ENCODE measurements at regions not wholly inside any gene's neighbourhood (a gene's known extent, or its start where the extent isn't known, plus 50 kb on each side); places are given as distances from the start of the nearest gene placed in this dataset.

DNA sequence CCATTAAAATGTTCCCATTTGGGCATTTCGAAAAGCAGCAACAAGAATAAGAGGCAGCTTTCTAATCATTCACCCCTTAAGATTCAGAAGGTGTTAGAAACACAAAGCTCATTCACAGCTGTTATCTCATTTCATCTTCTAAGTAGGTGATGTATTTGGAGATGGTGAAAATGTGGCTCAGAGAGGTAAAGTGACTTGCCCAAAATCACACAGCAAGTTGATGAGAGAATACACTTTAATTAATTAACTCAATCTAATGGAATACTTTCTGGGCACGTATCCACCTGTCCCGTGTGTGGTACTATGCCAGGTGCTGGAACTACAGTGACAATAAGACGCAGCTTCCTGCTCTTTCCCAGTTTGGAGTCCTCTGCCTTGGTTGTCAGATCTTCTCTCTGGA is 147.4 kb upstream of the LRFN2 start:
- TF ChIP-seq, protein P1, sequence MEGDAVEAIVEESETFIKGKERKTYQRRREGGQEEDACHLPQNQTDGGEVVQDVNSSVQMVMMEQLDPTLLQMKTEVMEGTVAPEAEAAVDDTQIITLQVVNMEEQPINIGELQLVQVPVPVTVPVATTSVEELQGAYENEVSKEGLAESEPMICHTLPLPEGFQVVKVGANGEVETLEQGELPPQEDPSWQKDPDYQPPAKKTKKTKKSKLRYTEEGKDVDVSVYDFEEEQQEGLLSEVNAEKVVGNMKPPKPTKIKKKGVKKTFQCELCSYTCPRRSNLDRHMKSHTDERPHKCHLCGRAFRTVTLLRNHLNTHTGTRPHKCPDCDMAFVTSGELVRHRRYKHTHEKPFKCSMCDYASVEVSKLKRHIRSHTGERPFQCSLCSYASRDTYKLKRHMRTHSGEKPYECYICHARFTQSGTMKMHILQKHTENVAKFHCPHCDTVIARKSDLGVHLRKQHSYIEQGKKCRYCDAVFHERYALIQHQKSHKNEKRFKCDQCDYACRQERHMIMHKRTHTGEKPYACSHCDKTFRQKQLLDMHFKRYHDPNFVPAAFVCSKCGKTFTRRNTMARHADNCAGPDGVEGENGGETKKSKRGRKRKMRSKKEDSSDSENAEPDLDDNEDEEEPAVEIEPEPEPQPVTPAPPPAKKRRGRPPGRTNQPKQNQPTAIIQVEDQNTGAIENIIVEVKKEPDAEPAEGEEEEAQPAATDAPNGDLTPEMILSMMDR (IDR thresholded peaks at IDR 0.05; ENCODE audit: borderline replicate concordance, insufficient read depth, low read depth, low read length): no peak
- H3K4me3 ChIP-seq (ENCODE audit: low read depth, low read length): no peak overlapping the region

DNA sequence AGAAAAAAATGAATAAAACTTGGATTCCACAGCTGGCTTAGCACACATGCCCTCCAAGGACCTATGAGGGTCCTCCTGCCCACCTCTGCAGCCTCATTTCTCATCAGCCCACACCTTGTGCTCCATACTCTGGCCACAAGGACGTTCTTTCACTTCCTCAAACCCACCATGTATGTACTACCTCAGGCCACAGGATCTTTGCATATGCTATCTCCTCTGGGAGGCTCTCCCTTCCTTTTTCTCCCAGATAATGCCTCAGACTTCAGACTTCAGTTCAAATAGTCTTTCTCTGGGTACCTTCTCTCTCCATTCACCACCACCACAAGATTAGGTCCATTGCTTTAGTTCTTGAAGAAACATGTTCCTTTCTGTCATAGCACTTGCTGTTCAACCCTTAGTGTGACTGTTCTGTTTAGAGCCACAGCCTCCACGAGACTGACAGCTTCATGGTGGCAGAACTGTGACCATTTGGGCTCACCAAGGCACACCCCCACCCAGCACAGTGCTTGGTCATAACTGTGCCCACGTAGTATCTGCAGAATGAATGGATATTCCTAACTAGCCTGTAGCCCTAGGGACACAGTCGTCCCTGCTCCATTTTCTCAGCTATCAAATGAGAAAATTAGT is 146.7 kb upstream of the LRFN2 start:
- H3K4me3 ChIP-seq (ENCODE audit: low read depth, low read length): no peak overlapping the region
- TF ChIP-seq, protein P1 (IDR thresholded peaks at IDR 0.05; ENCODE audit: borderline replicate concordance, insufficient read depth, low read depth, low read length): no peak

DNA sequence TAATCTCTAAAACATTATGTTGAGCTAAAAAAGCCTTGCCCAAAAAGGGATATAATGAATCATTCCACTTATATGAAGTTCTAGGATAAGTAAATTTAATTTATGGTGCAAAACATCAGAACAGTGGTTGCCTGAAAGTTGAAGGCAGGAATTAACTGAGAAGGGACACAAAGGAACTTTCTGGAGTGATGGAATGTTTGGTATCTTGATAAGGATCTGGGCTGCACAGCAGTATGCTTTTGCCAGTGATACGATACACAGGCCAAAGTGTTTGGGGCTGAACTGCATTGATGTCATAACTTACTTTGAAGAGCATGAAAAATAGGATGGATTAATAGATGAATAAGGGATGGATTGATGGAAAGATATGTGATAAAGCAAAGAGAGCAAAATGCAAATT is 146.1 kb upstream of the LRFN2 start:
- TF ChIP-seq, protein P1 (IDR thresholded peaks at IDR 0.05; ENCODE audit: borderline replicate concordance, insufficient read depth, low read depth, low read length): no peak
- H3K4me3 ChIP-seq (ENCODE audit: low read depth, low read length): no peak overlapping the region

DNA sequence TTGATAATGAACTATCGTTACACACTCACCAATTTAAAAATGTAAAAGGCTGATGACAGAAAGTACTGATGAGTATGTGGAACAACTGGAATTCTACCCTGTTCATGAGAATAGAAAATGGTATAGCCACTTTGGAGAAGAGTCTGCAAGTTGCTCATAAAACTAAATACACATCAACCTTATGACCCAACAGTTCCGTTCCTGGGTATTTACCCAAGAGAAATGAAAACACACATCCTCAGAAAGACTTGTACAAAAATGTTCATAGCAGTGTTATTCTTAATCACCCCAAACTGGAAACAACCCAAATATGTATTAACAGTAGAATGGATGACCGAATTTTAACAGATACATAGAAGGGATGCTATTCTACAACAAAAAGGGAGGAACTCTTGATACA is 145.7 kb upstream of the LRFN2 start:
- H3K4me3 ChIP-seq (ENCODE audit: low read depth, low read length): no peak overlapping the region
- TF ChIP-seq, protein P1 (IDR thresholded peaks at IDR 0.05; ENCODE audit: borderline replicate concordance, insufficient read depth, low read depth, low read length): no peak

DNA sequence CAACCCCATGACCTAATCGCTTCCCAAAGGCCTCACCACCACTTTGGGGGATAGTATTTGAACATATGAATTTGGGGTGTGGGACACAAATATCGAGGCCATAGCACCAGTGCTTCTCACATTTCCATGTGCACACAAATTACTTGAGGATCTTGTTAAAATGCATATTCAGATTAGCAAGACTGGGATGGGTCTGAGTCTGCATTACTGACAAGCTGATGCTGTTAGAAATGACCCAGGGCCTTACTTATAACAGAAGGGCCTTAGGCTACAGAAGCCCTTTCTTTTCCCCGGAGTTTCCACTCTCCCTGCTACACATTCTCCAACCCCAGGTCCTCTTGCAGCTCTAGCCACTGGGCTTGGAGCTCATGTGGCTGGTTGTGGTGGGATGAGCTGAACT is 141.5 kb upstream of the LRFN2 start:
- H3K4me3 ChIP-seq (ENCODE audit: low read depth, low read length): no peak overlapping the region
- TF ChIP-seq, protein P1 (IDR thresholded peaks at IDR 0.05; ENCODE audit: borderline replicate concordance, insufficient read depth, low read depth, low read length): no peak

DNA sequence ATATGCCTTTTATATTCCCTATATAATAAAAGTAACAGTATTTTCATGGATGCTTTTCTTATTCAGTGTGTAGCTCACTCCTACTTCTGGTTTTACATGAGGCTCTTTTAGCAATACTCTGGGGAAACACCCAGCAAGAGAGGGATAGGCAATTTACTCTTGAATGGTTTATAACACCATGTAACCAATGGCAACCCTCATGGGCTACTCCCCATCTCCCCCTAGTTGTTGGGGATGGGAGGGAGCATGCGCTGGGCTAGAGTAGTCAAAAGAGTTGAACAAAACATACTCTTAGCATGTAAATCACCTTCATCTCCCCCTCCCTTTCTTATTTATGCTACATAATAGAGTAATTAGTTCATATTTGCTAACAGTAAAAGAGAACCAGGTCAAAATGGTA is 140.1 kb upstream of the LRFN2 start:
- TF ChIP-seq, protein P1 (IDR thresholded peaks at IDR 0.05; ENCODE audit: borderline replicate concordance, insufficient read depth, low read depth, low read length): no peak
- H3K4me3 ChIP-seq (ENCODE audit: low read depth, low read length): no peak overlapping the region

DNA sequence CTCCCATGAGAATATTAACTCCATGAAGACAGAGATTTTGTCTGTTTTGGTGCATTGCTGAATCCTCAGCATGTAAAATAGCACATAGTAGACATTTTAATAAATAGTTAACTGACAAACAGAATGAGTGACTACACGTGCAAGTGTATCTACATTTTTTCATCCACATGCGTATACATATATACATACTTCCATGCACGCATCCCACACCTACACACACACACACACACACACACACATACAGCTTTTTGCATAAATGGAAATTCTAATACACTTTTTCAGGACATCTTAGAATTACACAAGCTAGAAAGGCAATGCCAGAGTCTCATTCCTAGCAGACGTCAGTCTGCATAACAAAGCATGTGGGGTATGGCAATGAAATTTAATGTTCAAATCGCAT is 139.7 kb upstream of the LRFN2 start:
- no peak overlapping the region for H3K4me3 ChIP-seq (ENCODE audit: low read depth, low read length)
- TF ChIP-seq, protein P1 (IDR thresholded peaks at IDR 0.05; ENCODE audit: borderline replicate concordance, insufficient read depth, low read depth, low read length): no peak

Data from GM12875 (cell line).